Neural progenitor cell (in vitro differentiated cells): ENCODE measurements at regions not wholly inside any gene's neighbourhood (a gene's known extent, or its start where the extent isn't known, plus 50 kb on each side); places are given as distances from the start of the nearest gene placed in this dataset.

Source experiments
- DNase-seq: peaks from one replicate; pipeline ENCODE4 v3.0.0-alpha.2; 2016; ENCODE audit warnings: low spot score
- H2AFZ ChIP-seq: fragments of 200-600 bp; sonication (generic); replicated peaks from 2 replicates; pipeline ENCODE4 v1.6.1; 2016; ENCODE audit warnings: antibody characterized with exemption
- H3F3A ChIP-seq: fragments of 200-600 bp; sonication (generic); 2 replicates; pipeline ENCODE4 v1.6.1; 2016; ENCODE audit warnings: antibody characterized with exemption, low read depth
- H3K27ac ChIP-seq: fragments of 200-600 bp; sonication (generic); 2 replicates; pipeline ENCODE4 v1.5.1; 2016; ENCODE audit warnings: mild to moderate bottlenecking
- H3K27me3 ChIP-seq: fragments of 200-600 bp; sonication (generic); 2 replicates; pipeline ENCODE4 v1.6.1; 2016; ENCODE audit warnings: mild to moderate bottlenecking, moderate library complexity
- H3K36me3 ChIP-seq: fragments of 200-600 bp; sonication (generic); 2 replicates; pipeline ENCODE4 v1.5.1; 2016
- H3K4me1 ChIP-seq: fragments of 200-600 bp; sonication (generic); 2 replicates; pipeline ENCODE4 v1.6.1; 2016; ENCODE audit warnings: mixed run types
- H3K4me2 ChIP-seq: fragments of 200-600 bp; sonication (generic); 2 replicates; pipeline ENCODE4 v1.6.1; 2016
- H3K4me3 ChIP-seq: fragments of 200-600 bp; sonication (generic); 2 replicates; pipeline ENCODE4 v1.5.1; 2016
- H3K79me2 ChIP-seq: fragments of 200-600 bp; sonication (generic); 2 replicates; pipeline ENCODE4 v1.6.1; 2016; ENCODE audit warnings: low read depth
- H3K9ac ChIP-seq: fragments of 200-600 bp; sonication (generic); 2 replicates; pipeline ENCODE4 v1.6.1; 2016
- H3K9me3 ChIP-seq: fragments of 200-600 bp; sonication (generic); 2 replicates; pipeline ENCODE4 v1.5.1; 2016; ENCODE audit warnings: low read depth
- H4K20me1 ChIP-seq: fragments of 200-600 bp; sonication (generic); 2 replicates; pipeline ENCODE4 v1.6.1; 2016; ENCODE audit warnings: low read depth
- H3K27ac Mint-ChIP-seq: 3 replicates; pipeline ENCODE4 v1.8.0; 2021; ENCODE audit warnings: mixed read lengths
- H3K27me3 Mint-ChIP-seq: 2 replicates; pipeline ENCODE4 v1.8.0; 2022; ENCODE audit warnings: low read depth, mild to moderate bottlenecking, inconsistent platforms, moderate library complexity, mixed read lengths; ENCODE audit not compliant: insufficient read depth
- H3K36me3 Mint-ChIP-seq: 3 replicates; pipeline ENCODE4 v1.8.0; 2021; ENCODE audit warnings: mixed read lengths
- H3K4me1 Mint-ChIP-seq: 3 replicates; pipeline ENCODE4 v1.8.0; 2021; ENCODE audit warnings: mixed read lengths
- H3K4me3 Mint-ChIP-seq: 3 replicates; pipeline ENCODE4 v1.8.0; 2021; ENCODE audit warnings: mild to moderate bottlenecking, moderate library complexity, mixed read lengths
- H3K9me3 Mint-ChIP-seq: 3 replicates; pipeline ENCODE4 v1.8.0; 2020; ENCODE audit warnings: mixed read lengths
- CTCF ChIP-seq: fragments of 200-600 bp; sonication (generic); IDR thresholded peaks from 2 replicates; pipeline ENCODE4 v1.5.1; 2017; ENCODE audit warnings: antibody characterized with exemption, mild to moderate bottlenecking
- EZH2 ChIP-seq: fragments of 200-600 bp; sonication (generic); IDR thresholded peaks from 2 replicates; pipeline ENCODE4 v1.6.1; 2017; ENCODE audit warnings: antibody characterized with exemption, mild to moderate bottlenecking, moderate library complexity
- EZH2phosphoT487 ChIP-seq: fragments of 200-600 bp; sonication (generic); IDR thresholded peaks from 2 replicates; pipeline ENCODE4 v1.6.1; 2017; ENCODE audit warnings: antibody characterized with exemption

DNA sequence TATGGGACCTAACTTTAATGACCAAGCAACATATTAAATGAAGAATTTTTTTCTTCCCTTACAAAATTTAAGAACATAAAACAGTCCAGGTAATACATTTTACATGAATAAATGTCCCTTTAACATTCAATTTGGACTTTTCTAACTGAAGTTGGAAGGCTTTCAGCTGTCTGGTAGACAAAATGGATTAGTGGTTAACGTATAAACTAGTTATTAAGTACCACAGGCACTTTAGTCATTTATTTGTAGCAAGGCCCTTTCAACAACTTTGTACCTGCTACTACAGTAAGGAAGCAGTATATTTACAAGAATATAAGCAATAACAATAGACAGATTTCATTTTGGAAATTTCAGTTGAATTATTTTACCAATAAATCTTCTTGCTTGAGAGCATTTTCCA, 152.5 kb upstream of the TENT5D start:
- no peak overlapping the region for H3K27ac Mint-ChIP-seq
- H2AFZ ChIP-seq = no peak overlapping the region
- DNase-seq = no peak
- H3K36me3 ChIP-seq = no peaks in the 10 kb centered on the region
- no peaks in the 10 kb centered on the region for H3K79me2 ChIP-seq
- H3K4me1 Mint-ChIP-seq = no peaks in the 10 kb centered on the region
- H3K4me3 ChIP-seq = no peak overlapping the region
- H3K27me3 ChIP-seq = no peaks in the 10 kb centered on the region
- TF ChIP-seq CTCF (no peak), EZH2 (no peak), EZH2phosphoT487 (no peak)
- no peak overlapping the region for H3K4me2 ChIP-seq
- peaks cover 6% of the 10 kb centered on the region for H3K9me3 ChIP-seq
- H3K4me3 Mint-ChIP-seq = no peak overlapping the region
- H3F3A ChIP-seq = no peaks in the 10 kb centered on the region
- H3K9me3 Mint-ChIP-seq = no peaks in the 10 kb centered on the region
- no peaks in the 10 kb centered on the region for H4K20me1 ChIP-seq
- H3K9ac ChIP-seq = no peak overlapping the region
- no peak overlapping the region for H3K27ac ChIP-seq
- H3K27me3 Mint-ChIP-seq = no peaks in the 10 kb centered on the region
- no peaks in the 10 kb centered on the region for H3K4me1 ChIP-seq
- no peaks in the 10 kb centered on the region for H3K36me3 Mint-ChIP-seq

DNA sequence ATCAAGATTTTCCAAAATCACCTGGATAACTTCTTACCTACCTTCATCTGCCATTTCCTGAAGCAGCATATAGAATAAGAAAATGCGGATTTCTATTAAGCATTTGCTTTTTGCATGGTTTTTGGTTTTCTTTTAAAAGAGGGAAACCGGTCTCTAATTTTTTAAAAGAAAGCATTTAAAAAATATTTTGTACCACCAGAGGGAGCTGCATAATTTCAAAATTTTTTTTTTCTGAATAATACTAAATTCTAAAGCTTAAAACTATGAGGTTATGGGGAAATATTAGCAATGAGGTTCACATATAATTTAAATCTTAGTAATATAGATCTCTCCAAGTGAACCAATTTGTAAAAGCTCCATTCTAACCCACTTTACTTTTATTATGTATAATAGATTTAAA, 137.7 kb upstream of the TENT5D start:
- Mint-ChIP-seq H3K36me3 (no peaks in the 10 kb centered on the region), H3K4me1 (no peaks in the 10 kb centered on the region), H3K27ac (no peak overlapping the region), H3K27me3 (no peaks in the 10 kb centered on the region), H3K9me3 (no peaks in the 10 kb centered on the region), H3K4me3 (no peak overlapping the region)
- H3K27ac ChIP-seq = no peak overlapping the region
- TF ChIP-seq CTCF = peak; percentile 44
- TF ChIP-seq EZH2phosphoT487 = no peak
- H2AFZ ChIP-seq = no peak overlapping the region
- no peak overlapping the region for H3K4me3 ChIP-seq
- H3K4me1 ChIP-seq = no peaks in the 10 kb centered on the region
- no peaks in the 10 kb centered on the region for H3K79me2 ChIP-seq
- no peaks in the 10 kb centered on the region for H3K9me3 ChIP-seq
- no peaks in the 10 kb centered on the region for H3K36me3 ChIP-seq
- H3F3A ChIP-seq = no peaks in the 10 kb centered on the region
- no peaks in the 10 kb centered on the region for H3K27me3 ChIP-seq
- H4K20me1 ChIP-seq = no peaks in the 10 kb centered on the region
- DNase-seq = no peak
- H3K4me2 ChIP-seq = no peak overlapping the region
- H3K9ac ChIP-seq = no peak overlapping the region

- no peaks in the 10 kb centered on the region for H3K79me2 ChIP-seq
- TF ChIP-seq EZH2 = no peak
- TF ChIP-seq CTCF = peak; percentile 70
- no peak overlapping the region for H3K9ac ChIP-seq
- H3K9me3 Mint-ChIP-seq = no peaks in the 10 kb centered on the region
- no peak overlapping the region for H3K4me3 ChIP-seq
- no peak overlapping the region for H3K4me2 ChIP-seq
- no peak overlapping the region for H3K27ac ChIP-seq
- no peaks in the 10 kb centered on the region for H3F3A ChIP-seq
- H4K20me1 ChIP-seq = no peaks in the 10 kb centered on the region
- no peaks in the 10 kb centered on the region for H3K36me3 Mint-ChIP-seq
- H3K4me3 Mint-ChIP-seq = no peak overlapping the region
- no peaks in the 10 kb centered on the region for H3K4me1 Mint-ChIP-seq
- H3K4me1 ChIP-seq = no peaks in the 10 kb centered on the region
- H3K36me3 ChIP-seq = no peaks in the 10 kb centered on the region
- peak; percentile 68 for DNase-seq
- H3K27me3 ChIP-seq = no peaks in the 10 kb centered on the region
- H3K9me3 ChIP-seq = no peaks in the 10 kb centered on the region
- H3K27me3 Mint-ChIP-seq = no peaks in the 10 kb centered on the region
- H2AFZ ChIP-seq = no peak overlapping the region
- H3K27ac Mint-ChIP-seq = no peak overlapping the region
Measured at GRCh38 chrX:80285131-80285773, 135.0 kb upstream of the TENT5D start.
